ENCODE measurements at regions not wholly inside any gene's neighbourhood (a gene's known extent, or its start where the extent isn't known, plus 50 kb on each side); places are given as distances from the start of the nearest gene placed in this dataset.

DNA sequence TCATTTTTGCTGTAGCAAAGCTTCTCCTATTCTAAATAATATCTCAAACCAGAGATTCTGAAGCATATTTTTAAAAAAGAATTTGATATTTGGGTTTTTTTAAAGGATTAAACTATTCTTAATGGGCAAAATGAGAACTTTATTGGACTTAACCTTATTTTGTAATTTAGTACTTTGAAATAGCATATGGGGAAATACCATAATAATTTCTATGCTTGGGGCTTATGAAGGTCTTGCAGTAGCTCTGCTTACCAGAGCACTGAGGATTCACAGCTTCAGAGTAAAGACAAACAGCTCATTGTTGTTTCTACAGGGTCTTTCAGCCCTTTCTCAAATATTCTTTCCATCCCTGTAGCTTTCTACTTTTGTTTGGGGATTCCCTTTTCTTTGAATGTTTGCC, 111.2 kb upstream of the ZNF648 start:
- TF ChIP-seq, protein P1, sequence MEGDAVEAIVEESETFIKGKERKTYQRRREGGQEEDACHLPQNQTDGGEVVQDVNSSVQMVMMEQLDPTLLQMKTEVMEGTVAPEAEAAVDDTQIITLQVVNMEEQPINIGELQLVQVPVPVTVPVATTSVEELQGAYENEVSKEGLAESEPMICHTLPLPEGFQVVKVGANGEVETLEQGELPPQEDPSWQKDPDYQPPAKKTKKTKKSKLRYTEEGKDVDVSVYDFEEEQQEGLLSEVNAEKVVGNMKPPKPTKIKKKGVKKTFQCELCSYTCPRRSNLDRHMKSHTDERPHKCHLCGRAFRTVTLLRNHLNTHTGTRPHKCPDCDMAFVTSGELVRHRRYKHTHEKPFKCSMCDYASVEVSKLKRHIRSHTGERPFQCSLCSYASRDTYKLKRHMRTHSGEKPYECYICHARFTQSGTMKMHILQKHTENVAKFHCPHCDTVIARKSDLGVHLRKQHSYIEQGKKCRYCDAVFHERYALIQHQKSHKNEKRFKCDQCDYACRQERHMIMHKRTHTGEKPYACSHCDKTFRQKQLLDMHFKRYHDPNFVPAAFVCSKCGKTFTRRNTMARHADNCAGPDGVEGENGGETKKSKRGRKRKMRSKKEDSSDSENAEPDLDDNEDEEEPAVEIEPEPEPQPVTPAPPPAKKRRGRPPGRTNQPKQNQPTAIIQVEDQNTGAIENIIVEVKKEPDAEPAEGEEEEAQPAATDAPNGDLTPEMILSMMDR (IDR thresholded peaks at IDR 0.05), result no peak
- TF ChIP-seq EP300 (IDR thresholded peaks at IDR 0.05) (no peak), POLR2AphosphoS5 (IDR thresholded peaks at IDR 0.05) (no peak), POLR2A (IDR thresholded peaks at IDR 0.05; ENCODE audit: low read depth) (no peak)

Measured in esophagus muscularis mucosa (tissue), 4 donors.